ENCODE measurements at regions not wholly inside any gene's neighbourhood (a gene's known extent, or its start where the extent isn't known, plus 50 kb on each side); places are given as distances from the start of the nearest gene placed in this dataset.

DNA sequence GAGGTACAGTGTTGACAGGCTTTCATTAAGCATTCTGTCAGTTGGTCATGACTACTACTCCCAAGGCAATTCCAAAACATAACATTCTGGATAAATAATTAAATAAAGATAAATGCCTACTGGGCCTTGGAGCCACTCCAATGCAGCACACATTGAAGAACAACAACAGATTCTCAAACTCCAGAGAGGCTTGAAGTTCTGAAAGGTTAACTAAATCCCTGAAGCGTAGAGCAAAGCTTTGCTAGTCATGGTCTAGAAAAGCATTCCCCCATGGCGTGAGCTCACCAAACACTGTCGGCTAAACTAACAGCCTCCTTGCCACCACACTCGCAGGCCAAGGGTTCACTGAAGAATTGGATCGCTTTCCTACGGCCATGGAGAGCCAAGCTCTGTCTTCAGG lies 268.0 kb downstream of the ATG4C start:
- no peak for TF ChIP-seq EZH2phosphoT487 (IDR thresholded peaks at IDR 0.05; ENCODE audit: borderline replicate concordance, low read depth, low read length)
- TF ChIP-seq CTCF (conservative IDR thresholded peaks at IDR 0.05; ENCODE audit: low read length), result no peak
- Histone ChIP-seq H3K4me2 (ENCODE audit: low read length) (no peak overlapping the region), H3K79me2 (ENCODE audit: insufficient read depth, low read depth, low read length) (no peaks in the 10 kb centered on the region), H3K4me1 (ENCODE audit: insufficient read depth, low read length, poor library complexity, severe bottlenecking) (no peaks in the 10 kb centered on the region), H2AFZ (ENCODE audit: low read length) (no peak overlapping the region), H3K4me3 (ENCODE audit: low read depth, low read length, poor library complexity, severe bottlenecking) (no peak overlapping the region), H4K20me1 (ENCODE audit: insufficient read depth, low read length) (no peaks in the 10 kb centered on the region), H3K36me3 (ENCODE audit: insufficient read depth, low read length) (no peaks in the 10 kb centered on the region), H3K9me2 (ENCODE audit: insufficient read depth, low read length) (no peaks in the 10 kb centered on the region), H3K27ac (ENCODE audit: low read depth, low read length, poor library complexity, severe bottlenecking) (no peak overlapping the region), H3K9me3 (ENCODE audit: low read length) (no peaks in the 10 kb centered on the region)
- BruUV-seq (replicated peaks), result no TSS peak
- ChIA-PET POLR2A (no interaction called here), CTCF (ENCODE audit: unreplicated experiment) (no interaction called here)
- no peak for DNase-seq (ENCODE audit: low spot score)
- intact Hi-C loops (cut with micrococcal nuclease; ENCODE audit: unreplicated experiment), result no loop called here

GRCh38 chr1:63054184-63054583 lies 268.2 kb upstream of the FOXD3 start:
- no peaks in the 10 kb centered on the region for H3K36me3 ChIP-seq (ENCODE audit: insufficient read depth, low read length)
- H3K9me3 ChIP-seq (ENCODE audit: low read length), result no peaks in the 10 kb centered on the region
- no peak for DNase-seq (ENCODE audit: low spot score)
- BruUV-seq (replicated peaks), result no TSS peak
- intact Hi-C loops (cut with micrococcal nuclease; ENCODE audit: unreplicated experiment), result no loop called here
- H4K20me1 ChIP-seq (ENCODE audit: insufficient read depth, low read length), result no peaks in the 10 kb centered on the region
- CTCF ChIA-PET (ENCODE audit: unreplicated experiment), result no interaction called here
- no peaks in the 10 kb centered on the region for H3K79me2 ChIP-seq (ENCODE audit: insufficient read depth, low read depth, low read length)
- H3K4me3 ChIP-seq (ENCODE audit: low read depth, low read length, poor library complexity, severe bottlenecking), result no peak overlapping the region
- H3K4me1 ChIP-seq (ENCODE audit: insufficient read depth, low read length, poor library complexity, severe bottlenecking), result no peaks in the 10 kb centered on the region
- no peak overlapping the region for H2AFZ ChIP-seq (ENCODE audit: low read length)
- no peak overlapping the region for H3K4me2 ChIP-seq (ENCODE audit: low read length)
- H3K9me2 ChIP-seq (ENCODE audit: insufficient read depth, low read length), result no peaks in the 10 kb centered on the region
- POLR2A ChIA-PET, result interaction anchor here (0.8 kb wide), 1 partner anchor 25 kb away, joined by 3 read pairs; no protein-coding TSS in a partner anchor
- TF ChIP-seq CTCF (conservative IDR thresholded peaks at IDR 0.05; ENCODE audit: low read length), result no peak
- TF ChIP-seq EZH2phosphoT487 (IDR thresholded peaks at IDR 0.05; ENCODE audit: borderline replicate concordance, low read depth, low read length), result no peak
- H3K27ac ChIP-seq (ENCODE audit: low read depth, low read length, poor library complexity, severe bottlenecking), result no peak overlapping the region

DNA sequence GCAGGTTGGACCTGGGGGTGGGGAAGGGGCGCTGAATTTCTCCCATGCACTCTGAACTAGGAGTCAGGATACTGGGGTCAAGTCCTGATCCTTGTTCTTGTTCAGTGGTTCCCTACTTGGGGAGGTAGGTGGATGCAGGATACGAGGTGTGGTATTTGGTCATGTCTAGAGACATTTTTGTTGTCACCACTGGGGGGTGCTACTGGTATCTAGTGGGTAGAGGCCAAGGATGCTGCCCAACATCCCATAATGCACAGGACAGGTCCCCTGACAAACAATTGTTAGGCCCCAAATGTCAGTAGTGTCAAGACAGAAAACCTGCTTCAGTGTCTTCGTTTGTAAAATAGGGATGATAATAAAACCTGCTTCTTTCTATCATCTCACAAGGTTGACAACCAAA lies 259.0 kb upstream of the FOXD3 start:
- no peaks in the 10 kb centered on the region for H3K79me2 ChIP-seq (ENCODE audit: insufficient read depth, low read depth, low read length)
- BruUV-seq (replicated peaks), result no TSS peak
- no peaks in the 10 kb centered on the region for H3K9me3 ChIP-seq (ENCODE audit: low read length)
- no peaks in the 10 kb centered on the region for H4K20me1 ChIP-seq (ENCODE audit: insufficient read depth, low read length)
- no peak for TF ChIP-seq EZH2phosphoT487 (IDR thresholded peaks at IDR 0.05; ENCODE audit: borderline replicate concordance, low read depth, low read length)
- 0 out of 2 replicates have a peak, but pooled peaks have one; percentile 47 for TF ChIP-seq CTCF (conservative IDR thresholded peaks at IDR 0.05; ENCODE audit: low read length)
- intact Hi-C loops (cut with micrococcal nuclease; ENCODE audit: unreplicated experiment), result no loop called here
- H3K4me3 ChIP-seq (ENCODE audit: low read depth, low read length, poor library complexity, severe bottlenecking), result no peak overlapping the region
- H3K4me2 ChIP-seq (ENCODE audit: low read length), result no peak overlapping the region
- no peaks in the 10 kb centered on the region for H3K4me1 ChIP-seq (ENCODE audit: insufficient read depth, low read length, poor library complexity, severe bottlenecking)
- ChIA-PET POLR2A (interaction anchor here (0.6 kb wide), 1 partner anchor 383 kb away, joined by 3 read pairs; no protein-coding TSS in a partner anchor), CTCF (ENCODE audit: unreplicated experiment) (no interaction called here)
- H3K27ac ChIP-seq (ENCODE audit: low read depth, low read length, poor library complexity, severe bottlenecking), result no peak overlapping the region
- H3K9me2 ChIP-seq (ENCODE audit: insufficient read depth, low read length), result no peaks in the 10 kb centered on the region
- no peaks in the 10 kb centered on the region for H3K36me3 ChIP-seq (ENCODE audit: insufficient read depth, low read length)
- H2AFZ ChIP-seq (ENCODE audit: low read length), result no peak overlapping the region
- no peak for DNase-seq (ENCODE audit: low spot score)

All from OCI-LY7 (cell line).